ENCODE measurements at regions not wholly inside any gene's neighbourhood (a gene's known extent, or its start where the extent isn't known, plus 50 kb on each side); places are given as distances from the start of the nearest gene placed in this dataset.

GRCh38 chr17:33475594-33475993, 182.5 kb upstream of the ASIC2 start:
- DNase-seq (ENCODE audit: low read depth, low spot score) = no peak

- DNase-seq (ENCODE audit: low read depth, low spot score) = no peak
Measured at GRCh38 chr17:33481652-33482051, 188.6 kb upstream of the ASIC2 start.

- no peak for DNase-seq (ENCODE audit: low read depth, low spot score)
Measured at GRCh38 chr17:33482636-33483035, 189.5 kb upstream of the ASIC2 start.

- no peak for DNase-seq (ENCODE audit: low read depth, low spot score)
Measured at GRCh38 chr17:33484559-33484958, 191.5 kb upstream of the ASIC2 start.

- no peak for DNase-seq (ENCODE audit: low read depth, low spot score)
Measured at GRCh38 chr17:33486135-33486885, 193.2 kb upstream of the ASIC2 start.

GRCh38 chr17:33487187-33487879, 194.2 kb upstream of the ASIC2 start:
- DNase-seq (ENCODE audit: low read depth, low spot score) = no peak

GRCh38 chr17:33491871-33492481, 198.9 kb upstream of the ASIC2 start:
- no peak for DNase-seq (ENCODE audit: low read depth, low spot score)

GRCh38 chr17:33492731-33493265, 199.7 kb upstream of the ASIC2 start:
- no peak for DNase-seq (ENCODE audit: low read depth, low spot score)

GRCh38 chr17:33493566-33493965, 200.5 kb upstream of the ASIC2 start:
- DNase-seq (ENCODE audit: low read depth, low spot score) = no peak

- no peak for DNase-seq (ENCODE audit: low read depth, low spot score)
Measured at GRCh38 chr17:33494151-33494550, 201.1 kb upstream of the ASIC2 start.

- DNase-seq (ENCODE audit: low read depth, low spot score) = no peak
Measured at GRCh38 chr17:33497623-33498022, 204.5 kb upstream of the ASIC2 start.

- DNase-seq (ENCODE audit: low read depth, low spot score) = no peak
Measured at GRCh38 chr17:33498069-33498468, 205.0 kb upstream of the ASIC2 start.

GRCh38 chr17:33499040-33499439, 205.9 kb upstream of the ASIC2 start:
- DNase-seq (ENCODE audit: low read depth, low spot score) = no peak

GRCh38 chr17:33500151-33500550, 207.1 kb upstream of the ASIC2 start:
- no peak for DNase-seq (ENCODE audit: low read depth, low spot score)

- DNase-seq (ENCODE audit: low read depth, low spot score) = no peak
Measured at GRCh38 chr17:33501185-33501584, 208.1 kb upstream of the ASIC2 start.

- no peak for DNase-seq (ENCODE audit: low read depth, low spot score)
Measured at GRCh38 chr17:33504571-33504970, 211.5 kb upstream of the ASIC2 start.

- no peak for DNase-seq (ENCODE audit: low read depth, low spot score)
Measured at GRCh38 chr17:33506889-33507650, 214.0 kb upstream of the ASIC2 start.

- no peak for DNase-seq (ENCODE audit: low read depth, low spot score)
Measured at GRCh38 chr17:33508215-33508614, 215.1 kb upstream of the ASIC2 start.

- no peak for DNase-seq (ENCODE audit: low read depth, low spot score)
Measured at GRCh38 chr17:33509331-33509730, 216.2 kb upstream of the ASIC2 start.

- DNase-seq (ENCODE audit: low read depth, low spot score) = no peak
Measured at GRCh38 chr17:33511670-33512069, 218.6 kb upstream of the ASIC2 start.

- DNase-seq (ENCODE audit: low read depth, low spot score) = no peak
Measured at GRCh38 chr17:33512113-33512512, 219.0 kb upstream of the ASIC2 start.

GRCh38 chr17:33513769-33514168, 220.7 kb upstream of the ASIC2 start:
- DNase-seq (ENCODE audit: low read depth, low spot score) = no peak
